ENCODE measurements at regions not wholly inside any gene's neighbourhood (a gene's known extent, or its start where the extent isn't known, plus 50 kb on each side); places are given as distances from the start of the nearest gene placed in this dataset.
"Not testable (repeated sequence)": the region's sequence is repeated elsewhere in the genome, so short reads cannot be mapped to it uniquely, and the experiment has no call there.

DNA sequence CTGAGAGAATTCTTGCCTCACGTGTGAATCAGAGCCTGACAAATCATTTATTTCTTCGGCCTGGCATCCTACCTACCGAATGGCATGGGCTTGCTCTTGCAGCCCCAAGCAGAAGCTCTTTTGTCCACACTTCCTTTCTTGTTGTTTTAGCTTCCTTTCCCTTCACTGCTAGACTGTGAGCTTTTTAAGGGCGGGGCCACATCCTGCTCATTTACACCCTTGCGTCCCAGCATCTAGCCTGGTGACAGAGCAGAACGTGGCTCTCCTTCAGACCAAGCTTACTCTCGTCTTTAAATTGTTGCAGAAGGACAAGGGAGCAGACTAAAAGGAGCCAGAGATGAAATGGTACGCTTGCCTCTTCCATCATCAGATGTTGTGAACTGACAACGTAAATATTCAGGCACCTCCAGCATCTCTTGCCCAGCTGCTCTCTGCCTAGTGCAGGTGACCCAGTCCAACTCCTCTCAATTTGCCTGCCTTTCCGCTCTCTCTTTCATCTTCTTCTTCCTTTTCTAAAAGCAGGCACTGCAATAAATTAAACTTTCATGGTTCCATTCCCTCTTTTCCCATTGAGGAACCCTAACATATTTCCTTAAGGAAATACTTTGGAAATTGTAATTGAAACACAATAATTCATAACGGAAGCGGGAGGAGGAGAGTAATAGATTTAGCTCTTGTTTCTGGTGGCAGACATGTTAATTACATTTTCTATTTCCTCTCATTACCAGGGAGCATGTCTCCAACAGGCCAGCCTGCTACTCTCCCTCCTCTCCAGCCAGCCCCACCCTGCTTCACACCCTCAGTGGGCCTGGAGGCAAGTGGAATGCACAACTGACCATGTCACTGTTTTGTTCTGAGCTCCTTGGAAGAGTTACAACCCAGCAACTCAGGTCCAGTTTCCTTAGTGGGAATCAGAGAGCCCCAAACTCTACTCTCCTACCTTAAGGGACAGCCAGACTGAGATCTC lies 228.1 kb upstream of the TRIB2 start:
- Histone ChIP-seq H3K4me1 (ENCODE audit: control insufficient read depth in 3 of 3, insufficient read depth in 3 of 3, low read length in 3 of 3) (peaks cover 0 to 6% (median 4%) of the 10 kb centered on the region in 3 donors), H3K9me3 (ENCODE audit: control insufficient read depth in 3 of 3, low read length in 3 of 3) (no peaks in the 10 kb centered on the region), H3K27ac (ENCODE audit: low read depth, low read length) (no peak overlapping the region)

DNA sequence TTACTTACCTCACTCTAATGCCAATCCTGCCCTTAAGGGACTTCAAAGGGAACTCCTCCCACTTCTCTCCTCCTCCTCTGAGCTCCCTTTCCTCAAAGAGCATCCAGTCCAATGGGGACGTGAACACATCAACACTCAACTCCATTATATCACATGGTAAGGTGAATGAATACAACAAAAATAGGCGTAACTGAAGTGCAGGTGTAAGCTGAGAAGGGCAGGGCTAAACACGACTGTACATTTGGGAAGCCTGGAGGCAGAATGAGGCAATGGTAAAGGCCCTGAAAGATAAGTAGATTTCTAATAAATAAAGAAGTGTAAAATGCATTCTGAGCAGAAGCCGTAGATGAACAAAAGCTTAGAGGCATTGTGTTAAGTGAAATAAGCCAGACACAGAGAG lies 226.1 kb upstream of the TRIB2 start:
- no peaks in the 10 kb centered on the region for H3K36me3 ChIP-seq (ENCODE audit: control insufficient read depth in 3 of 3, insufficient read depth in 3 of 3, low read length in 3 of 3)
- H3K4me3 ChIP-seq (ENCODE audit: low read length in 3 of 3), result no peak overlapping the region
- H3K27ac ChIP-seq (ENCODE audit: low read depth, low read length), result no peak overlapping the region
- no peaks in the 10 kb centered on the region for H3K9me3 ChIP-seq (ENCODE audit: control insufficient read depth in 3 of 3, low read length in 3 of 3)
- H3K4me1 ChIP-seq (ENCODE audit: control insufficient read depth in 3 of 3, insufficient read depth in 3 of 3, low read length in 3 of 3), result peaks cover 0 to 3% (median 0%) of the 10 kb centered on the region in 3 donors
- no peak overlapping the region for H3K9ac ChIP-seq (ENCODE audit: low read depth in 1 of 3, low read length in 3 of 3)
- H3K27me3 ChIP-seq (ENCODE audit: control insufficient read depth in 3 of 3, insufficient read depth in 3 of 3, low read length in 3 of 3), result no peaks in the 10 kb centered on the region

More for the DNA sequence above, 228.1 kb upstream of the TRIB2 start:
- Histone ChIP-seq H3K4me3 (ENCODE audit: low read length in 3 of 3) (no peak overlapping the region), H3K36me3 (ENCODE audit: control insufficient read depth in 3 of 3, insufficient read depth in 3 of 3, low read length in 3 of 3) (no peaks in the 10 kb centered on the region), H3K27me3 (ENCODE audit: control insufficient read depth in 3 of 3, insufficient read depth in 3 of 3, low read length in 3 of 3) (no peaks in the 10 kb centered on the region), H3K9ac (ENCODE audit: low read depth in 1 of 3, low read length in 3 of 3) (no peak overlapping the region)

DNA sequence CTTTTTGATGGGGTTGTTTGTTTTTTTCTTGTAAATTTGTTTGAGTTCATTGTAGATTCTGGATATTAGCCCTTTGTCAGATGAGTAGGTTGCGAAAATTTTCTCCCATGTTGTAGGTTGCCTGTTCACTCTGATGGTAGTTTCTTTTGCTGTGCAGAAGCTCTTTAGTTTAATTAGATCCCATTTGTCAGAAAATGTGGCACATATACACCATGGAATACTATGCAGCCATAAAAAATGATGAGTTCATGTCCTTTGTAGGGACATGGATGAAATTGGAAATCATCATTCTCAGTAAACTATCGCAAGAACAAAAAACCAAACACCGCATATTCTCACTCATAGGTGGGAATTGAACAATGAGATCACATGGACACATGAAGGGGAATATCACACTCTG lies 224.4 kb upstream of the TRIB2 start:
- H3K27me3 ChIP-seq (ENCODE audit: control insufficient read depth in 3 of 3, insufficient read depth in 3 of 3, low read length in 3 of 3); H3K36me3 ChIP-seq (ENCODE audit: control insufficient read depth in 3 of 3, insufficient read depth in 3 of 3, low read length in 3 of 3); H3K9ac ChIP-seq (ENCODE audit: low read depth in 1 of 3, low read length in 3 of 3); H3K4me3 ChIP-seq (ENCODE audit: low read length in 3 of 3); H3K4me1 ChIP-seq (ENCODE audit: control insufficient read depth in 3 of 3, insufficient read depth in 3 of 3, low read length in 3 of 3); H3K9me3 ChIP-seq (ENCODE audit: control insufficient read depth in 3 of 3, low read length in 3 of 3); H3K27ac ChIP-seq (ENCODE audit: low read depth, low read length): not testable (repeated sequence)

DNA sequence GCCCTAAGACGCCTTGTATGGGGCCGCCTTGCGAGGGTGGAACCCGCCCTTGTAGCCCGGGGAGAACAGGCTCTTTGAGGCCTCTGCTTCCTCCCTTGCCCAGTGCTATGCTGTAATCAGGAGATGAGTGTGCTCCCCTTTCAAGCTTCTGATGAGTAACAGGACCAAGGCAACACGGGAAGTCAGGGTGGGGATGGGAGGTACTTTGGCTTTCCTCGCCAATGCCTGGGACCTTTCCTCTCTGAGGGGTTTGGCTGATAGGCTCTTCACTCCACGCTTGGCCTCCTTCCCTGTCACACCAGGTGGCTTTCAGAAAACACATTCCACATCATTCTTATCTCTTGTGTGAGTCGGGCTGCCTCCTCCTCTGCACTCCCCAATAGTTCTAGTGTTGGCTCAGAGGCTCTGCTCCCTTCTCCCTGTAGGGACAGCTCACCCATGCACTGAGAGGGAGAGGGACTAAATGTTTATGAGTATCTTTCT lies 223.7 kb upstream of the TRIB2 start:
- Histone ChIP-seq H3K4me1 (ENCODE audit: control insufficient read depth in 3 of 3, insufficient read depth in 3 of 3, low read length in 3 of 3) (peaks cover 0 to 3% (median 0%) of the 10 kb centered on the region in 3 donors), H3K27ac (ENCODE audit: low read depth, low read length) (no peak overlapping the region), H3K9me3 (ENCODE audit: control insufficient read depth in 3 of 3, low read length in 3 of 3) (no peaks in the 10 kb centered on the region), H3K4me3 (ENCODE audit: low read length in 3 of 3) (no peak overlapping the region), H3K9ac (ENCODE audit: low read depth in 1 of 3, low read length in 3 of 3) (no peak overlapping the region), H3K27me3 (ENCODE audit: control insufficient read depth in 3 of 3, insufficient read depth in 3 of 3, low read length in 3 of 3) (no peaks in the 10 kb centered on the region), H3K36me3 (ENCODE audit: control insufficient read depth in 3 of 3, insufficient read depth in 3 of 3, low read length in 3 of 3) (no peaks in the 10 kb centered on the region)

DNA sequence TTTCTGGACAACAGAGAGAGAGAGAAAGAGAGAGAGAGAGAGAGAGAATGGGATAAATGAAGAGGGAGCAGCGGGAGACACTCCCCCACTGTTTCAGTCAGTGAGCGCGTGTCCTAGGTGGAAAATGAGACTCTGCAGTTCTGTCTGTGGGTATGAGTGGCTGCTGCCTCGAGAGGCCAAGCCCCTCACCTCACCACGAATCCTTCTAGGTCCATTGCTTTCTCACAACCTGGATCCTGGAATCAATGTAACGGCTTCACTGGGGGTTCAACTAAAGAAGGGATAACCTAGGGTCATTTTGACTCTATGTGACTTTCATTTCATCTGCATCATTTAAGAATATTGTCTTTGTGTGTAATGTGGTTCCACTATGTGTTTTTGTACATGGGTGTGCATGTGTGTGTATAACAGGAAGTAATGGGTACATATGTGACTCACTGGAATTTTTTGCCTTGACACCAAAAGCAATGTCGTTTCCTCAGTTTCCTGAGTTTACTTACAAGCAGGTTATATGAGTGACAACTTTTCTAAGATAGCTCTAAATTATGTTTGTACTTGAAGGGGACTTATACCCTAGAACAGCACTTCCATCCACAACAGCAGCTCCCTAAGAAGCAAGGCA lies 221.4 kb upstream of the TRIB2 start:
- no peak overlapping the region for H3K27ac ChIP-seq (ENCODE audit: low read depth, low read length)
- H3K4me3 ChIP-seq (ENCODE audit: low read length in 3 of 3), result no peak overlapping the region
- no peaks in the 10 kb centered on the region for H3K4me1 ChIP-seq (ENCODE audit: control insufficient read depth in 3 of 3, insufficient read depth in 3 of 3, low read length in 3 of 3)
- H3K9ac ChIP-seq (ENCODE audit: low read depth in 1 of 3, low read length in 3 of 3), result no peak overlapping the region
- H3K9me3 ChIP-seq (ENCODE audit: control insufficient read depth in 3 of 3, low read length in 3 of 3), result no peaks in the 10 kb centered on the region
- no peaks in the 10 kb centered on the region for H3K36me3 ChIP-seq (ENCODE audit: control insufficient read depth in 3 of 3, insufficient read depth in 3 of 3, low read length in 3 of 3)
- no peaks in the 10 kb centered on the region for H3K27me3 ChIP-seq (ENCODE audit: control insufficient read depth in 3 of 3, insufficient read depth in 3 of 3, low read length in 3 of 3)

DNA sequence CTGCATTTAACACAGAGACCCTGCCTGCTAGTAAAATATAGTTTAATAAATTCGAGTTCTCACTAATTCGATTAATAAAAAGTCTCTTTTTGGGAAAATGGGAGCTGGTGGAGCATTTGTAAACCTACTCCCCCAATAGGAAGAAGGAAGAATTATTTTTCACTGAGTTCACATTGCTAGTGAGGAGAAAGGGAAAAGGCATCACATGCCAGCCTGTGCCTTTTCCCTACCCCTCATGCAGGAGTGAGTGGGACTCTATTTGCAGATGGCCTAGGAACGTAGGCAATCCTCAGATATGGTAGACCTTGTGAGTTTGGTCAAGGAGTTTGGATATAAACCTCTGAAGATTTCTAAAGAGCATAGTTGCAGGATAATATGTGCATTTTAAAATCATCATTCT lies 218.4 kb upstream of the TRIB2 start:
- peaks cover 0 to 4% (median 4%) of the 10 kb centered on the region in 3 donors for H3K4me1 ChIP-seq (ENCODE audit: control insufficient read depth in 3 of 3, insufficient read depth in 3 of 3, low read length in 3 of 3)
- H3K27me3 ChIP-seq (ENCODE audit: control insufficient read depth in 3 of 3, insufficient read depth in 3 of 3, low read length in 3 of 3), result no peaks in the 10 kb centered on the region

DNA sequence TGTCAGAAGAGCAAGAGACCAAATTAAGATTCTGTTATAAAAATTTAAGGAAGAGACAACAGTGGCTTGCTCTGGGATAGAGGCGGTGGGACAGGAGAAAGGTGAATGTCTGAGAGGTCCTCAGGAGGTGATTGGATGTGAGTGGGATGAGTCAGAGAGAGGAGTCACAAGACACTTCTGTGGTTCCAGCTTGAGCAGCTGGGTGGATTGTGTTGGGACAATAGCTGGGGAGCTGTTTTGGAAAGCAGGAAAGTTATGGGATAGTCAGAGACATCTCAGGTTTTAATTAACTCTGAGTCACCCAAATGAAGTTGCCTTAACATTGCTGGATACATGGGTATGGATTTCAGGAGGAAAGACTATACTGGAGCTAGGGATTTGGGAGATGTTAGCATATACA lies 218.0 kb upstream of the TRIB2 start:
- H3K27ac ChIP-seq (ENCODE audit: low read depth, low read length), result no peak overlapping the region
- H3K4me3 ChIP-seq (ENCODE audit: low read length in 3 of 3), result no peak overlapping the region
- no peaks in the 10 kb centered on the region for H3K27me3 ChIP-seq (ENCODE audit: control insufficient read depth in 3 of 3, insufficient read depth in 3 of 3, low read length in 3 of 3)
- peaks cover 0 to 4% (median 4%) of the 10 kb centered on the region in 3 donors for H3K4me1 ChIP-seq (ENCODE audit: control insufficient read depth in 3 of 3, insufficient read depth in 3 of 3, low read length in 3 of 3)
- H3K9me3 ChIP-seq (ENCODE audit: control insufficient read depth in 3 of 3, low read length in 3 of 3), result no peaks in the 10 kb centered on the region
- H3K9ac ChIP-seq (ENCODE audit: low read depth in 1 of 3, low read length in 3 of 3), result no peak overlapping the region
- H3K36me3 ChIP-seq (ENCODE audit: control insufficient read depth in 3 of 3, insufficient read depth in 3 of 3, low read length in 3 of 3), result no peaks in the 10 kb centered on the region

More for the DNA sequence above, 218.4 kb upstream of the TRIB2 start:
- H3K9me3 ChIP-seq (ENCODE audit: control insufficient read depth in 3 of 3, low read length in 3 of 3), result no peaks in the 10 kb centered on the region
- H3K36me3 ChIP-seq (ENCODE audit: control insufficient read depth in 3 of 3, insufficient read depth in 3 of 3, low read length in 3 of 3), result no peaks in the 10 kb centered on the region
- no peak overlapping the region for H3K9ac ChIP-seq (ENCODE audit: low read depth in 1 of 3, low read length in 3 of 3)
- H3K27ac ChIP-seq (ENCODE audit: low read depth, low read length), result no peak overlapping the region
- H3K4me3 ChIP-seq (ENCODE audit: low read length in 3 of 3), result no peak overlapping the region

DNA sequence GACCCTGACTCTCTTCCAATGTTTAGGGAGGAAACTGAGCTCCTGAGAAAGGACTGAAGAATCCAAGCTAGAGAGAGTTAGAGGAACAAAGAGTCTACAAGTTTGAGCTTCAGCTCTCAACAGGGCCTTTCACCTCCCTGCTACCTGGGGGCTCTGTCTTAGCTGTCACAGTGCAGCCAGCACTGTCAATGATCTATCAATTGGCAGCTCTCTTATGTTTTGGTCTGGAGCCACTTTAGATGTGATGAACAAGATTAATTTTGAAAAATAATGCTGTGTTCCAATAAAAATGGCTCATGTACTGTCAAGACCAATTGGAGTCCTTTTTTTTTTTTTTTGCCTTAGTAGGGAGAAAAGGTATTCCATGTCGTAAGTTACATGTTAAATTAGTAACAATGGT lies 215.8 kb upstream of the TRIB2 start:
- Histone ChIP-seq H3K4me1 (ENCODE audit: control insufficient read depth in 3 of 3, insufficient read depth in 3 of 3, low read length in 3 of 3) (peaks cover 0 to 4% (median 4%) of the 10 kb centered on the region in 3 donors), H3K27ac (ENCODE audit: low read depth, low read length) (no peak overlapping the region)

DNA sequence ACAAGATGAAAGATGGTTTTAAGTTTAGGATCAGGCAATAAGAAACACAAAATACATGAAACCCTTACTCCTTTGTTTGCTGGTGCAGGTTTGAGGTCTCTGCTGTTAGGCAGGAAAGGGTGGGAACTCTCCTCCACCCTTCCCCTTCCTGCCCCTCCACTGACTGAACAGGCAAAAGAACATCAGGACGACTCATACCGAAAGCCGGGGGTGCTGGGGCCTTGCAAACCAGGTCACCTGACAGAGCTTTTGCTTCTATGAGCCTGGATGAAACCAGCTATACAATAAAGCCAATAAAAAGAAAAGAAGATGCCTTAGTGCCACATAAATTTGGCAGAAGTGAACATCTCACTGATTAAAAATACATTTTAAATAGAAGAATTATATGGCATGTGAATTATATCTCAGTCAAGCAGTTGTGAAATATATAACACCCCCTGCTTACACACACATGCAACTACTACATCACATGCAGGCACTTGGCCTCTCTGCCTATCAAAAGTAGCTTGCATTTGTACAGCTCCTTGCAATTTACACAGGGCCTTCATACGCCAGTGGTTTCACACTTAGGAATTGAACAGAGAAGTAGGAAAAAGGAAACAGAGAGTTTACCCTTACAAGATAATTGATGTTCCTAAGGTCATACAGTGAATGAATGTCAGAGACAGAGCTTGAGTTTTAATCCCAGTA lies 215.1 kb upstream of the TRIB2 start:
- no peak overlapping the region for H3K9ac ChIP-seq (ENCODE audit: low read depth in 1 of 3, low read length in 3 of 3)
- H3K27ac ChIP-seq (ENCODE audit: low read depth, low read length), result no peak overlapping the region
- H3K27me3 ChIP-seq (ENCODE audit: control insufficient read depth in 3 of 3, insufficient read depth in 3 of 3, low read length in 3 of 3), result no peaks in the 10 kb centered on the region

More for the DNA sequence above, 215.8 kb upstream of the TRIB2 start:
- H3K9me3 ChIP-seq (ENCODE audit: control insufficient read depth in 3 of 3, low read length in 3 of 3), result no peaks in the 10 kb centered on the region
- no peak overlapping the region for H3K4me3 ChIP-seq (ENCODE audit: low read length in 3 of 3)
- H3K36me3 ChIP-seq (ENCODE audit: control insufficient read depth in 3 of 3, insufficient read depth in 3 of 3, low read length in 3 of 3), result no peaks in the 10 kb centered on the region
- H3K9ac ChIP-seq (ENCODE audit: low read depth in 1 of 3, low read length in 3 of 3), result no peak overlapping the region
- H3K27me3 ChIP-seq (ENCODE audit: control insufficient read depth in 3 of 3, insufficient read depth in 3 of 3, low read length in 3 of 3), result no peaks in the 10 kb centered on the region

More for the DNA sequence above, 215.1 kb upstream of the TRIB2 start:
- Histone ChIP-seq H3K4me3 (ENCODE audit: low read length in 3 of 3) (no peak overlapping the region), H3K4me1 (ENCODE audit: control insufficient read depth in 3 of 3, insufficient read depth in 3 of 3, low read length in 3 of 3) (peaks cover 0 to 4% (median 4%) of the 10 kb centered on the region in 3 donors), H3K36me3 (ENCODE audit: control insufficient read depth in 3 of 3, insufficient read depth in 3 of 3, low read length in 3 of 3) (no peaks in the 10 kb centered on the region), H3K9me3 (ENCODE audit: control insufficient read depth in 3 of 3, low read length in 3 of 3) (no peaks in the 10 kb centered on the region)

Data from skeletal muscle tissue (tissue), 3 donors.